WTC11 (cell line): ENCODE measurements at regions not wholly inside any gene's neighbourhood (a gene's known extent, or its start where the extent isn't known, plus 50 kb on each side); places are given as distances from the start of the nearest gene placed in this dataset.

Source experiments
- ATAC-seq: fragments of 200-7000 bp; cut with Tn5 transposase; 2 replicates; pipeline ENCODE4 v1.10.0; 2021; ENCODE audit warnings: mild to moderate bottlenecking, moderate library complexity
- CTCF ChIA-PET: fragments of 300-600 bp; sonication (Branson Sonifier 250); formaldehyde crosslinking; loops from one replicate; lab custom pipeline; 2021; ENCODE audit warnings: antibody characterized with exemption; lab: Charles Lee
- POLR2A ChIA-PET: fragments of 350-600 bp; sonication (Branson Sonifier 250); formaldehyde crosslinking; loops from one replicate; lab custom pipeline; 2021; ENCODE audit warnings: antibody characterized with exemption; lab: Charles Lee
- DNase-seq: peaks from one replicate; pipeline ENCODE4 v3.0.0; 2021; ENCODE audit warnings: low spot score
- H3K27ac Mint-ChIP-seq: 2 replicates; pipeline ENCODE4 v1.8.0; 2021; ENCODE audit warnings: mixed read lengths
- H3K27me3 Mint-ChIP-seq: 2 replicates; pipeline ENCODE4 v1.8.0; 2021; ENCODE audit warnings: low read depth, mild to moderate bottlenecking, moderate library complexity, mixed read lengths
- H3K36me3 Mint-ChIP-seq: 2 replicates; pipeline ENCODE4 v1.8.0; 2021; ENCODE audit warnings: mixed read lengths
- H3K4me1 Mint-ChIP-seq: 2 replicates; pipeline ENCODE4 v1.8.0; 2022; ENCODE audit warnings: mixed read lengths
- H3K4me3 Mint-ChIP-seq: 2 replicates; pipeline ENCODE4 v1.8.0; 2021; ENCODE audit warnings: mild to moderate bottlenecking, moderate library complexity, mixed read lengths
- H3K9me3 Mint-ChIP-seq: 2 replicates; pipeline ENCODE4 v1.8.0; 2021; ENCODE audit warnings: mixed read lengths
- CTCF ChIP-seq: fragments of 200-600 bp; IDR thresholded peaks from 2 replicates; pipeline ENCODE4 v1.8.0; 2022; ENCODE audit warnings: antibody characterized with exemption
- ESRRA ChIP-seq: sonication (generic); formaldehyde crosslinking; IDR thresholded peaks from 2 replicates; pipeline ENCODE4 v1.8.1; 2022; ENCODE audit warnings: mild to moderate bottlenecking, missing genetic modification reagents, borderline replicate concordance
- FOXP1 ChIP-seq: sonication (generic); formaldehyde crosslinking; IDR thresholded peaks from 2 replicates; pipeline ENCODE4 v1.8.0; 2022; ENCODE audit warnings: missing genetic modification reagents, mild to moderate bottlenecking, moderate library complexity, borderline replicate concordance
- HMGXB4 ChIP-seq: sonication (generic); formaldehyde crosslinking; IDR thresholded peaks from 2 replicates; pipeline ENCODE4 v1.8.1; 2023; ENCODE audit warnings: mild to moderate bottlenecking, moderate library complexity, missing genetic modification reagents
- IRF1 ChIP-seq: sonication (generic); formaldehyde crosslinking; IDR thresholded peaks from 2 replicates; pipeline ENCODE4 v1.8.0; 2023; ENCODE audit warnings: missing genetic modification reagents
- MLX ChIP-seq: sonication (generic); formaldehyde crosslinking; IDR thresholded peaks from 2 replicates; pipeline ENCODE4 v1.8.1; 2023; ENCODE audit warnings: mild to moderate bottlenecking, missing genetic modification reagents, moderate library complexity
- MYBL2 ChIP-seq: sonication (generic); formaldehyde crosslinking; IDR thresholded peaks from 2 replicates; pipeline ENCODE4 v1.8.1; 2023; ENCODE audit warnings: mild to moderate bottlenecking, moderate library complexity, missing genetic modification reagents
- PRRX2 ChIP-seq: fragments of 250-450 bp; sonication (Bioruptor Pico); IDR thresholded peaks from 2 replicates; pipeline ENCODE4 v1.8.0; 2021; ENCODE audit warnings: mild to moderate bottlenecking
- RELA ChIP-seq: sonication (generic); formaldehyde crosslinking; IDR thresholded peaks from 2 replicates; pipeline ENCODE4 v1.8.1; 2022; ENCODE audit warnings: missing genetic modification reagents, mild to moderate bottlenecking, borderline replicate concordance
- SOX15 ChIP-seq: fragments of 250-450 bp; sonication (Bioruptor Pico); IDR thresholded peaks from 2 replicates; pipeline ENCODE4 v1.9.0; 2021; ENCODE audit warnings: mild to moderate bottlenecking
- STAT6 ChIP-seq: sonication (generic); formaldehyde crosslinking; conservative IDR thresholded peaks from 2 replicates; pipeline ENCODE4 v1.8.1; 2023; ENCODE audit warnings: mild to moderate bottlenecking, low read depth, missing genetic modification reagents, moderate library complexity
- TP53 ChIP-seq: sonication (generic); formaldehyde crosslinking; IDR thresholded peaks from 2 replicates; pipeline ENCODE4 v1.8.1; 2023; ENCODE audit warnings: mild to moderate bottlenecking, missing genetic modification reagents
- ZMAT4 ChIP-seq: fragments of 250-450 bp; sonication (Bioruptor Pico); IDR thresholded peaks from 2 replicates; pipeline ENCODE4 v1.9.0; 2021; ENCODE audit warnings: mild to moderate bottlenecking
- ZNF416 ChIP-seq: fragments of 250-450 bp; sonication (Bioruptor Pico); IDR thresholded peaks from 2 replicates; pipeline ENCODE4 v1.9.0; 2021; ENCODE audit warnings: mild to moderate bottlenecking, inconsistent platforms
- ZNF423 ChIP-seq: fragments of 250-450 bp; sonication (Bioruptor Pico); IDR thresholded peaks from 2 replicates; pipeline ENCODE4 v2.1.2; 2022; ENCODE audit warnings: mild to moderate bottlenecking, moderate library complexity
- ZNF512 ChIP-seq: sonication (generic); formaldehyde crosslinking; IDR thresholded peaks from 2 replicates; pipeline ENCODE4 v1.8.1; 2022; ENCODE audit warnings: missing genetic modification reagents, borderline replicate concordance
- ZSCAN18 ChIP-seq: fragments of 250-450 bp; sonication (Bioruptor Pico); IDR thresholded peaks from 2 replicates; pipeline ENCODE4 v2.1.2; 2022; ENCODE audit warnings: mild to moderate bottlenecking, moderate library complexity

GRCh38 chr7:115102738-115103137 is 180.8 kb downstream of the MDFIC start (continued):
- TF ChIP-seq CTCF (no peak), MYBL2 (CRISPR knock-in tag) (no peak), HMGXB4 (no peak)

GRCh38 chr7:115101199-115101598 is 179.3 kb downstream of the MDFIC start:
- no peak overlapping the region for H3K27ac Mint-ChIP-seq
- no peaks in the 10 kb centered on the region for H3K27me3 Mint-ChIP-seq
- TF ChIP-seq IRF1 (CRISPR knock-in tag) (no peak), STAT6 (CRISPR knock-in tag) (no peak), SOX15 (CRISPR knock-in tag) (no peak), RELA (no peak), ZMAT4 (no peak), ZNF423 (no peak), ZSCAN18 (CRISPR knock-in tag) (no peak), MLX (CRISPR knock-in tag) (no peak), TP53 (CRISPR knock-in tag) (no peak), ESRRA (CRISPR knock-in tag) (no peak), HMGXB4 (no peak), ZNF512 (CRISPR knock-in tag) (no peak), FOXP1 (CRISPR knock-in tag) (no peak), PRRX2 (CRISPR knock-in tag) (no peak), ZNF416 (no peak)
- no peaks in the 10 kb centered on the region for H3K36me3 Mint-ChIP-seq
- no peaks in the 10 kb centered on the region for H3K9me3 Mint-ChIP-seq
- no peak for DNase-seq
- no peak overlapping the region for H3K4me3 Mint-ChIP-seq
- ATAC-seq, result no peak
- CTCF ChIA-PET, result no interaction called here
- H3K4me1 Mint-ChIP-seq, result peaks cover 17% of the 10 kb centered on the region
- POLR2A ChIA-PET, result no interaction called here
